ENCODE measurements at regions not wholly inside any gene's neighbourhood (a gene's known extent, or its start where the extent isn't known, plus 50 kb on each side); places are given as distances from the start of the nearest gene placed in this dataset.

DNA sequence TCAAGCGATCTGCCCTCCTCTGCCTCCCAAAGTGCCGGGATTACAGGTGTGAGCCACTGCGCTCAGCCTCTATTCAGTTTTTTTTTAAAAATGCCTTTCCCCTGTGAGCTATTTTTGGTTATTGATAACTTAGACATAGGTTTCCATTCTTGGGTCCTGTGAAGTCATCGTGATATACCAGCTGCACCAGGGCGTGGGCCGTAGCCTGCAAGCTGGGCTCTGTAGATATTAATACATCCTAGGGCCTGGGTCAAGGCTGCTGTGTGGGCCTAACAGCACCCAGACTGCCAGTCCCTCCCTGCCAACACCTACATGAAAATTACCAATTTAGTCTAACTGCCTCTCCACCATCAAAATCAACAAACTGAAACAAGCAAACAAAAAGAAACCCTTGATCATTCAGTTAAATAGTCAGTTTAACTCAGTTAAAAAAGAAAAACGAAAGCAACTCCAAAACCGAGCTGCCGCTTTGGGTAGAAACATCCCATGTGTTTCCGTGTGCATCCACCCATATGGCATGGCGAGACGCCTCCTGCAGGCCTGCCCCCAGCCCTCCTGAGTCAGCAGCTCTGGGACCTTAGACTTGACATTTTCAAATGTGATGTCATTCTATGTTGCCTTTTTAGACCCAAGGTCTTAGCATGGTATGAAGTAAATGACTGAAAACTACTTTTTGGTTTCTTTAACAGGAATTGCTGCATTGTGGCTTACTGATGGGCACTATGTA, 330.2 kb downstream of the GLRX3 start:
- TF ChIP-seq, protein P1, sequence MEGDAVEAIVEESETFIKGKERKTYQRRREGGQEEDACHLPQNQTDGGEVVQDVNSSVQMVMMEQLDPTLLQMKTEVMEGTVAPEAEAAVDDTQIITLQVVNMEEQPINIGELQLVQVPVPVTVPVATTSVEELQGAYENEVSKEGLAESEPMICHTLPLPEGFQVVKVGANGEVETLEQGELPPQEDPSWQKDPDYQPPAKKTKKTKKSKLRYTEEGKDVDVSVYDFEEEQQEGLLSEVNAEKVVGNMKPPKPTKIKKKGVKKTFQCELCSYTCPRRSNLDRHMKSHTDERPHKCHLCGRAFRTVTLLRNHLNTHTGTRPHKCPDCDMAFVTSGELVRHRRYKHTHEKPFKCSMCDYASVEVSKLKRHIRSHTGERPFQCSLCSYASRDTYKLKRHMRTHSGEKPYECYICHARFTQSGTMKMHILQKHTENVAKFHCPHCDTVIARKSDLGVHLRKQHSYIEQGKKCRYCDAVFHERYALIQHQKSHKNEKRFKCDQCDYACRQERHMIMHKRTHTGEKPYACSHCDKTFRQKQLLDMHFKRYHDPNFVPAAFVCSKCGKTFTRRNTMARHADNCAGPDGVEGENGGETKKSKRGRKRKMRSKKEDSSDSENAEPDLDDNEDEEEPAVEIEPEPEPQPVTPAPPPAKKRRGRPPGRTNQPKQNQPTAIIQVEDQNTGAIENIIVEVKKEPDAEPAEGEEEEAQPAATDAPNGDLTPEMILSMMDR (conservative IDR thresholded peaks at IDR 0.05), result no peak
- TF ChIP-seq ZFX (IDR thresholded peaks at IDR 0.05), result no peak
- no peak overlapping the region for H3K27ac ChIP-seq

DNA sequence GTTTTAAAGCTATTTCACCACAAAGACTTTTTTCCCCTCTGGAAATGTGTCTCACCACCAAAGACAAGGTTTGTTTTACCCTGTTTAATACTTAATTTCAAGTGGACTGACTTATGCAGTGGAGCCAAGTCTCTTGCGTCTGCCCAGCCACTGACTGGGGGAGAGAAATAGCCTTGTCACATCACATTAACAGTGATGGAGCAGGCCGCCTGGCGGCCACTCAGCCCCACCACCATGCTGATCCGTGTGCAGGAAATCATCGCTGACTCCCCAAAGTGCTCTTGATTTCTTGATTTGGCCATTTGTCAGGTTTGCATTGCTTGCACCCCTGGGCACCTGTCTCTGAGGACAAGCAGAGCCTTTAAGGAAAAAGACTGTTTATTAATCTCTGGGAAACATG, 334.1 kb downstream of the GLRX3 start:
- H3K27ac ChIP-seq, result no peak overlapping the region
- TF ChIP-seq ZFX (IDR thresholded peaks at IDR 0.05), result no peak
- TF ChIP-seq, protein P1 (conservative IDR thresholded peaks at IDR 0.05), result no peak

DNA sequence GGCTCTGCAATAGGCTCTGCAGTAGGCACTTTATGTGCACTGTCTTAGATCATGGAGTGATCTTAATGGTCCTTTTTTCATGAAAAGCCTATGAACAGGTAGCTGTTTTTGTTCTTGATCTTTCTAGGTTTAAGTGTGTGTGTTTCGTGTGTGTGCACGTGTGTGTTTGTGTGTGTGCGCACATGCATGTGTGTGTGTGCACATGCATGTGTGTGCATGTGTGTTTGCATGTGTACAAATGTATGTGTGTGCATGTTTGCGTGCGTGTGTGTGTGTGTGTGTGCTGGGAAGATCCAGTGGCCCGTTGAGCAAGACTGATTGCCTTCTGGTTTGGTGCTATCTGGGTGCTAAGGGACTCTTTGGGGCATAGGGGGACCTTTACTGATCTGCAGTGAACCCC, 334.8 kb downstream of the GLRX3 start:
- TF ChIP-seq ZFX (IDR thresholded peaks at IDR 0.05), result no peak
- TF ChIP-seq, protein P1 (conservative IDR thresholded peaks at IDR 0.05), result no peak
- no peak overlapping the region for H3K27ac ChIP-seq

DNA sequence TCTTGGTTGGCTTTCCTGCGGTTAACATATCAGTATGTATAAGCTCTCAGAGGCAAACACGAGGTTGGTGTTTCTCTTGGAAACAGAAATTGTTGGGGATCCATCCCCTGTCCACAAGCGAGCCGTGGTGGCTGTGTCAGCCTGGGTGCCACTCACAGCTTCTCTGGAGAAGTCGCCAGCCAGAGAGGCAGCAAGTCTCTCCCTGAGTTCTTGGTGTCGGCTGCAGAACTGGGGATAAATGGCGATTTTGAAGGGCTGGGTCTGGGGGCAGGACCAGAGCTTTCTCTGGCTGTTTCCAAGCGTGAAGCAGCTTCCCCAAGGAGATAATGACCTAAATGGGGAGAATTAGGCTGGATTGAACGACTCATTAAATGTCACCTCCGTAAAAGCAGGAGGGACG, 335.3 kb downstream of the GLRX3 start:
- TF ChIP-seq, protein P1 (conservative IDR thresholded peaks at IDR 0.05), result no peak
- no peak for TF ChIP-seq ZFX (IDR thresholded peaks at IDR 0.05)

DNA sequence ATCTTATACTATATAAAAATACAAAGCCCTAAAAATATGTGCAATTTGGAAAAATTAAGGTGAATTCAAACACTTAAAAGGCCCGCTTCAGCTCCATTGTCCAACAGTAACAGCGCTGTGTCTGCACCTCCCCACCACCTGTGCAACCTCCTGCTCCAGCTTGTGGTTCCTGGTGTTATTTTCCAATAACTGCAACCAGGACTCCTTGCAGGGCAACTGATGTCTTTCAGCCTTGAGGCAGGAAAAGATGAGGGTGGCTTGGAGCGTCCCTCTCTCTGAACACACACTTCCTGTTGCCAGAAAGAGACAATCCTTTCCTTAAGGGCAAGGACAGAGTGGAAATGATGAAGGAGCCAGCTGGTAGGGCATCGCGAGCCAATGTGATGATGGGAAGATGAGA, 336.0 kb downstream of the GLRX3 start:
- no peak overlapping the region for H3K27ac ChIP-seq
- no peak for TF ChIP-seq ZFX (IDR thresholded peaks at IDR 0.05)
- TF ChIP-seq, protein P1 (conservative IDR thresholded peaks at IDR 0.05), result no peak

More for the DNA sequence above, 335.3 kb downstream of the GLRX3 start:
- H3K27ac ChIP-seq, result no peak overlapping the region

DNA sequence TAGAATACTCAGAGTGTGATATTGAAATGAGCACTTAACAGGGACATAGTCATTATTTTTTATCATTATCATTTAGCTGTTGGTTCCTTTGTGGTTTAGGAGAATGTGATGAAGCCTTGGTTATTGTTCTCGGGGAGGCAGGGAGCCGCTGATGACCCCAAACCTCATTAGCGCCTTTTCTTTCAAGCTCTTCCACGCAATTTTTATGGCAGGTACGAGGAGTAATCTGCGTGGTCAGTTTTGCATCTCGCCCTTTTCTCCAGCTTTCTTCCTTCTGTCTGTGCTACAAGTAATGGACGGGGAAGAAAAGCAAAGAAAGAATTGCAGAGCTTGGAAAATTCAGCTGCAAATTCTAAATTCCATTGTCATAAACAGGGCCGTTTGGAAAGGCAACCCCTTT, 338.4 kb downstream of the GLRX3 start:
- TF ChIP-seq, protein P1 (conservative IDR thresholded peaks at IDR 0.05), result no peak
- no peak for TF ChIP-seq ZFX (IDR thresholded peaks at IDR 0.05)

DNA sequence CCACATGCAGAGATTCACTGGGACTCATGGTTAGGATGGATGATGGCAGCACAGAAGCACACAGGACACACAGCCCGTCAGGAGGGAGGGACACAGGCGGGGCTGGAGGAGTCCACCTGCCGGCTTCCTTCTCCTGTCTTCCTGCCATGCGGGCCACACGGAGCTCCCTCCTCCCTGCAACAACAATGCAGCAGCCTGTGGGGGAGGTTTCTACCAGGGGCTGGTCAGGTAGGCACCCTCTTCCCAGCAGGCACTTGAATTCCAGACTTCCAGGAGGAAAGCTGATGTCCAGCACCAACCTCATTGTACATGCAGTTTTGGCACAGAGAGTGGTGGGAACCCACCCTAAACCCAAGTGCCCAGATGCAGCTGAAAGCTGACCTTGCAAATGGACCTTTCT, 341.2 kb downstream of the GLRX3 start:
- TF ChIP-seq, protein P1 (conservative IDR thresholded peaks at IDR 0.05), result no peak
- no peak for TF ChIP-seq ZFX (IDR thresholded peaks at IDR 0.05)
- no peak overlapping the region for H3K27ac ChIP-seq

More for the DNA sequence above, 338.4 kb downstream of the GLRX3 start:
- no peak overlapping the region for H3K27ac ChIP-seq
